ENCODE measurements at regions not wholly inside any gene's neighbourhood (a gene's known extent, or its start where the extent isn't known, plus 50 kb on each side); places are given as distances from the start of the nearest gene placed in this dataset.

GRCh38 chr17:13265311-13265710 is 247.5 kb upstream of the ELAC2 start:
- Histone ChIP-seq H3K4me1 (ENCODE audit: control insufficient read depth, extremely low read depth, insufficient read depth, low read length) (no peaks in the 10 kb centered on the region), H3K9me3 (ENCODE audit: control insufficient read depth, insufficient read depth, low read depth, low read length) (no peaks in the 10 kb centered on the region), H3K4me3 (replicated peaks in 1 of 4; ENCODE audit: control extremely low read depth in 1 of 4, insufficient read depth in 1 of 4, low read depth in 3 of 4, low read length in 4 of 4) (no peak overlapping the region), H2AFZ (ENCODE audit: low read length) (no peak overlapping the region), H3K4me2 (ENCODE audit: extremely low read depth, insufficient read depth, low read length) (no peak overlapping the region), H3K79me2 (ENCODE audit: control insufficient read depth, insufficient read depth, low read length) (no peaks in the 10 kb centered on the region), H3K36me3 (ENCODE audit: control insufficient read depth, insufficient read depth, low read length) (no peaks in the 10 kb centered on the region), H3K9ac (ENCODE audit: insufficient read depth, low read length) (no peak overlapping the region), H4K20me1 (ENCODE audit: control insufficient read depth, extremely low read depth, insufficient read depth, low read length) (no peaks in the 10 kb centered on the region), H3K27me3 (ENCODE audit: control insufficient read depth, insufficient read depth, low read length) (no peaks in the 10 kb centered on the region), H3K27ac (ENCODE audit: insufficient read depth, low read length) (no peak overlapping the region)
- no peak for DNase-seq (ENCODE audit: low read depth in 2 of 2)
- no peak for TF ChIP-seq CTCF (conservative IDR thresholded peaks at IDR 0.05 in 1 of 2, IDR thresholded peaks at IDR 0.05 in 1 of 2; ENCODE audit: low read depth in 1 of 2, low read length in 2 of 2)
- TF ChIP-seq EZH2 (IDR thresholded peaks at IDR 0.05; ENCODE audit: low read length, missing control alignments), result no peak

- Histone ChIP-seq H3K79me2 (ENCODE audit: control insufficient read depth, insufficient read depth, low read length) (no peaks in the 10 kb centered on the region), H3K36me3 (ENCODE audit: control insufficient read depth, insufficient read depth, low read length) (no peaks in the 10 kb centered on the region), H3K9ac (ENCODE audit: insufficient read depth, low read length) (no peak overlapping the region), H3K27ac (ENCODE audit: insufficient read depth, low read length) (no peak overlapping the region), H3K27me3 (ENCODE audit: control insufficient read depth, insufficient read depth, low read length) (no peaks in the 10 kb centered on the region), H3K4me3 (replicated peaks in 1 of 4; ENCODE audit: control extremely low read depth in 1 of 4, insufficient read depth in 1 of 4, low read depth in 3 of 4, low read length in 4 of 4) (no peak overlapping the region), H4K20me1 (ENCODE audit: control insufficient read depth, extremely low read depth, insufficient read depth, low read length) (no peaks in the 10 kb centered on the region), H3K4me1 (ENCODE audit: control insufficient read depth, extremely low read depth, insufficient read depth, low read length) (no peaks in the 10 kb centered on the region), H3K4me2 (ENCODE audit: extremely low read depth, insufficient read depth, low read length) (no peak overlapping the region), H3K9me3 (ENCODE audit: control insufficient read depth, insufficient read depth, low read depth, low read length) (no peaks in the 10 kb centered on the region), H2AFZ (ENCODE audit: low read length) (no peak overlapping the region)
- peak in 1 of 2 donors; percentile 8 for DNase-seq (ENCODE audit: low read depth in 2 of 2)
- no peak for TF ChIP-seq EZH2 (IDR thresholded peaks at IDR 0.05; ENCODE audit: low read length, missing control alignments)
- no peak for TF ChIP-seq CTCF (conservative IDR thresholded peaks at IDR 0.05 in 1 of 2, IDR thresholded peaks at IDR 0.05 in 1 of 2; ENCODE audit: low read depth in 1 of 2, low read length in 2 of 2)
Observed at GRCh38 chr17:13263746-13264145, 245.9 kb upstream of the ELAC2 start.

- Histone ChIP-seq H3K4me3 (replicated peaks in 1 of 4; ENCODE audit: control extremely low read depth in 1 of 4, insufficient read depth in 1 of 4, low read depth in 3 of 4, low read length in 4 of 4) (no peak overlapping the region), H3K9me3 (ENCODE audit: control insufficient read depth, insufficient read depth, low read depth, low read length) (no peaks in the 10 kb centered on the region), H4K20me1 (ENCODE audit: control insufficient read depth, extremely low read depth, insufficient read depth, low read length) (no peaks in the 10 kb centered on the region), H3K4me1 (ENCODE audit: control insufficient read depth, extremely low read depth, insufficient read depth, low read length) (no peaks in the 10 kb centered on the region), H3K79me2 (ENCODE audit: control insufficient read depth, insufficient read depth, low read length) (no peaks in the 10 kb centered on the region), H3K9ac (ENCODE audit: insufficient read depth, low read length) (no peak overlapping the region), H3K27ac (ENCODE audit: insufficient read depth, low read length) (no peak overlapping the region), H3K27me3 (ENCODE audit: control insufficient read depth, insufficient read depth, low read length) (no peaks in the 10 kb centered on the region), H3K4me2 (ENCODE audit: extremely low read depth, insufficient read depth, low read length) (no peak overlapping the region), H3K36me3 (ENCODE audit: control insufficient read depth, insufficient read depth, low read length) (no peaks in the 10 kb centered on the region), H2AFZ (ENCODE audit: low read length) (no peak overlapping the region)
- DNase-seq (ENCODE audit: low read depth in 2 of 2), result no peak
- no peak for TF ChIP-seq EZH2 (IDR thresholded peaks at IDR 0.05; ENCODE audit: low read length, missing control alignments)
- no peak for TF ChIP-seq CTCF (conservative IDR thresholded peaks at IDR 0.05 in 1 of 2, IDR thresholded peaks at IDR 0.05 in 1 of 2; ENCODE audit: low read depth in 1 of 2, low read length in 2 of 2)
Observed at GRCh38 chr17:13256545-13256944, 238.7 kb upstream of the ELAC2 start.

Data from fibroblast of lung (primary cell).